ENCODE measurements at regions not wholly inside any gene's neighbourhood (a gene's known extent, or its start where the extent isn't known, plus 50 kb on each side); places are given as distances from the start of the nearest gene placed in this dataset.

DNA sequence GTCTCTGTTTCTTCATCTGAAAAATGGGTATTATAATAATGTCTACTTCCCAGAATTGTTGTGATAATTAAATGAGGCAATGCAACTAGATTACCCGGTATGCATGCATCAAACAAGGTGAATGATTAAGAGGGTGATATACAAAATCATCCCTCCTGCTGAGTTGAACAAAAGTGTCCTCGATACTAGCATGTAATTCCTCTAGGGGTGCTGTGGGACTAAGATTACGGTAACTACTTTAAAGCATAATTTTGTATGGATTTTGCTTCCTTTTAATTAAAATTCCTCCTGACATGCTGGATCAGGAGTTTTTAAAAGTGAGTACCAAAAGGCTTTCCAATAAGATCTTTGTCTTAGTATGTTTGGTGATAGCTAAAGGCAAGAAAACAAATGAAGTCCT is 98.7 kb upstream of the PRMT6 start:
- DNase-seq (ENCODE audit: low spot score in 2 of 2) = no peak
- TF ChIP-seq, protein P1, sequence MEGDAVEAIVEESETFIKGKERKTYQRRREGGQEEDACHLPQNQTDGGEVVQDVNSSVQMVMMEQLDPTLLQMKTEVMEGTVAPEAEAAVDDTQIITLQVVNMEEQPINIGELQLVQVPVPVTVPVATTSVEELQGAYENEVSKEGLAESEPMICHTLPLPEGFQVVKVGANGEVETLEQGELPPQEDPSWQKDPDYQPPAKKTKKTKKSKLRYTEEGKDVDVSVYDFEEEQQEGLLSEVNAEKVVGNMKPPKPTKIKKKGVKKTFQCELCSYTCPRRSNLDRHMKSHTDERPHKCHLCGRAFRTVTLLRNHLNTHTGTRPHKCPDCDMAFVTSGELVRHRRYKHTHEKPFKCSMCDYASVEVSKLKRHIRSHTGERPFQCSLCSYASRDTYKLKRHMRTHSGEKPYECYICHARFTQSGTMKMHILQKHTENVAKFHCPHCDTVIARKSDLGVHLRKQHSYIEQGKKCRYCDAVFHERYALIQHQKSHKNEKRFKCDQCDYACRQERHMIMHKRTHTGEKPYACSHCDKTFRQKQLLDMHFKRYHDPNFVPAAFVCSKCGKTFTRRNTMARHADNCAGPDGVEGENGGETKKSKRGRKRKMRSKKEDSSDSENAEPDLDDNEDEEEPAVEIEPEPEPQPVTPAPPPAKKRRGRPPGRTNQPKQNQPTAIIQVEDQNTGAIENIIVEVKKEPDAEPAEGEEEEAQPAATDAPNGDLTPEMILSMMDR (IDR thresholded peaks at IDR 0.05) = no peak
- no peak for TF ChIP-seq POLR2A (IDR thresholded peaks at IDR 0.05)
- H3K4me3 ChIP-seq (ENCODE audit: low read depth, poor library complexity, severe bottlenecking) = no peak overlapping the region
- 64 to 71% methylated on average over 3 of the region's 3 CpGs for WGBS, 2 donors
- intact Hi-C loops (cut with DNase I; ENCODE audit: low total_unique reads) = no loop called here

DNA sequence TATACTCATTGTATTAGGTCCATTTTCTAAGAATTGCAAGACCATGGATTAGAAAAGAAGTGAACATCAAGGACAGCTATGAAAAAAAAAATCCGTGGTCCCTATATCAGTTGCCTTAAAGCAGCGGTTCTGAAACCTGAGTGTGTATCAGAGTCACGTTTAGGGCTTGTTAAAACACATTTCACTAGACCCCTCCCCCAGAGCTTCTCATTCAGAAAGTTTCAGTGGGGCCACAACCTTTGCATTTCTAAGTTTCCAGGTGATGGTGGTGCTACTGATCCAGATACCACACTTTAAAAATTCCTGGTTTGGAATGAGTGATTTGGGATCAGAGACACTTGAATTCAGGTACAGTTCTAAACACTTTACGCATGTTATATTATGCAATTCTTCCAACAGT is 96.1 kb upstream of the PRMT6 start:
- no peak overlapping the region for H3K4me3 ChIP-seq (ENCODE audit: low read depth, poor library complexity, severe bottlenecking)
- 40 to 68% methylated on average over 4 of the region's 4 CpGs for WGBS, 2 donors
- TF ChIP-seq, protein P1 (IDR thresholded peaks at IDR 0.05) = no peak
- no peak for TF ChIP-seq POLR2A (IDR thresholded peaks at IDR 0.05)
- intact Hi-C loops (cut with DNase I; ENCODE audit: low total_unique reads) = no loop called here
- DNase-seq (ENCODE audit: low spot score in 2 of 2) = no peak

DNA sequence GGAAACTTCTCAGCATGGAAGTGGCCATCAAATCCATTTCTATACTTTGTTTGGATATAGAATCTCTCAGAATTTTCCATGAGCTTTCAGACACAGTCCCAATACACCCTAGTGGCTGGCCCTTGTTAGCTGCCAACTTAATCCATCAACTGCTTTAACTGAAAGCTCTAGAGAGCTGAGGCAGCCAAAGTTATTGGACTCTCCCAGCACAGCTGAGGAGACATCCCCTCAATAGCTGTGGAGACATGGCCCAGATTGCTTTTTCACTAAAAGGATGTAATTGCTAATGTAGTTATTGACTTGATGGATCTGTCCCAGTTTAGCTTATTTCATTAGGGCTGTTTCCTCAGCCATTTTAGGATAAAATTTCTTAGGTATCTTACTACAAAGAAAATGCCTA is 94.8 kb upstream of the PRMT6 start:
- no peak overlapping the region for H3K4me3 ChIP-seq (ENCODE audit: low read depth, poor library complexity, severe bottlenecking)
- no peak for TF ChIP-seq POLR2A (IDR thresholded peaks at IDR 0.05)
- TF ChIP-seq, protein P1 (IDR thresholded peaks at IDR 0.05) = no peak
- no peak for DNase-seq (ENCODE audit: low spot score in 2 of 2)
- intact Hi-C loops (cut with DNase I; ENCODE audit: low total_unique reads) = no loop called here

DNA sequence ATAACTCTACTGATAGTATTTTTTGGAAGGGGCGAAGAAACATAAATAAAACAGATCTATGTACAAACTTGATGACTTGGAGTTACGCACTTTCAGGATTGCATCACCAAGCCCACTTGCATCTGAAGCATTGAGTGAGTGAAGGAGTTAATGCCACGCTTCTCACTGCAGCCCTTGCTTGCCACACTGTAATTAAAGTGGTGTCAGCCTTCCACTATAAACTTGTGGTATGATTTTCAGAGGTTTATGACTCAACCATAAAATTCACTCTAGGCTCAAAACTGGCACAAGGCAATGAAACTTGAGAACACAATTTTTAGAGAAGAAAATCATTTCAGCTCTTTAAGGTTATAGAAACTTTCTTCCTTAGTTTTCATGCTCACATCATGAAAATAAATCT is 93.9 kb upstream of the PRMT6 start:
- intact Hi-C loops (cut with DNase I; ENCODE audit: low total_unique reads) = no loop called here
- TF ChIP-seq, protein P1 (IDR thresholded peaks at IDR 0.05) = no peak
- no peak for TF ChIP-seq POLR2A (IDR thresholded peaks at IDR 0.05)
- DNase-seq (ENCODE audit: low spot score in 2 of 2) = no peak
- 77 to 85% methylated on average over 3 of the region's 3 CpGs for WGBS, 2 donors
- no peak overlapping the region for H3K4me3 ChIP-seq (ENCODE audit: low read depth, poor library complexity, severe bottlenecking)

DNA sequence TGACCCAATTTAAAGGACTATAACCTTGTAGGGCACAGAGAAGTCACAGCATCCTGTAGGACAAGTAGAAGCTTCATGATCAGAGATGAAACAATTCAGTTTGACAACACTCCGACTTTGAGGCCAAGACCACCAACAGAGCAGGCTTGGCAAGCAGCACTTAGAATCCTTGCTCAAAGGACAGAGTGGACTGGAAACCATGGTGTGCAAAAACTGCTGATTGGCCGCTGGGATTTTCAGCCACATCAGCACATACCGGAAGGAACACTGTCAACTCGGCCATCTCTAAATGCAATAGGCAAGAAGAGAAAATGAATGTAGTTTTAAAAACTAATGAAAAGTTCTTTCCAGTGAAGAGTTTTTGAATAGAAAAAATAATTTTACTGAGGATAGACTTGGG is 92.0 kb upstream of the PRMT6 start:
- no peak for TF ChIP-seq POLR2A (IDR thresholded peaks at IDR 0.05)
- TF ChIP-seq, protein P1 (IDR thresholded peaks at IDR 0.05) = no peak
- DNase-seq (ENCODE audit: low spot score in 2 of 2) = no peak
- 65 to 78% methylated on average over 4 of the region's 4 CpGs for WGBS, 2 donors
- intact Hi-C loops (cut with DNase I; ENCODE audit: low total_unique reads) = no loop called here
- no peak overlapping the region for H3K4me3 ChIP-seq (ENCODE audit: low read depth, poor library complexity, severe bottlenecking)

DNA sequence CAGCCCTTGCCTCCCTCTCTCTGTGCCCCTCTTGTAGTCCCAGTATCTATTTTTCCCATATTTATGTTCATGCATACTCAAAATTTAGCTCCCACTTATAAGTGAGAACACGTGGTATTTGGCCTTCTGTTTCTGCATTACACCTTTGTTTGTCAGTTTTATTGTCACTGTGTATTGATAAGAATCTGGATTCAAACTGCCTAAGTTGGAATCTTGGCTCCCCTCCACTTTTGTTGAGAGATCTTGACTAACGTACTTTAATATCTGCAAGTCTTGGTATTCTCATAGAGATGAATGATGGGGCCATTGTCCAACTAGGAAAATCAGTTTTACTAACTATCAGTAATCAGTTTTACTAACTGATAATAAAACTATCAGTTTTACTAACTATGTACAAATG is 87.8 kb upstream of the PRMT6 start:
- 61 to 63% methylated on average over 2 of the region's 2 CpGs for WGBS, 2 donors
- H3K4me3 ChIP-seq (ENCODE audit: low read depth, poor library complexity, severe bottlenecking) = no peak overlapping the region
- TF ChIP-seq POLR2A (IDR thresholded peaks at IDR 0.05) = no peak
- TF ChIP-seq, protein P1 (IDR thresholded peaks at IDR 0.05) = no peak
- DNase-seq (ENCODE audit: low spot score in 2 of 2) = no peak
- intact Hi-C loops (cut with DNase I; ENCODE audit: low total_unique reads) = no loop called here
